ENCODE measurements at regions not wholly inside any gene's neighbourhood (a gene's known extent, or its start where the extent isn't known, plus 50 kb on each side); places are given as distances from the start of the nearest gene placed in this dataset.

DNA sequence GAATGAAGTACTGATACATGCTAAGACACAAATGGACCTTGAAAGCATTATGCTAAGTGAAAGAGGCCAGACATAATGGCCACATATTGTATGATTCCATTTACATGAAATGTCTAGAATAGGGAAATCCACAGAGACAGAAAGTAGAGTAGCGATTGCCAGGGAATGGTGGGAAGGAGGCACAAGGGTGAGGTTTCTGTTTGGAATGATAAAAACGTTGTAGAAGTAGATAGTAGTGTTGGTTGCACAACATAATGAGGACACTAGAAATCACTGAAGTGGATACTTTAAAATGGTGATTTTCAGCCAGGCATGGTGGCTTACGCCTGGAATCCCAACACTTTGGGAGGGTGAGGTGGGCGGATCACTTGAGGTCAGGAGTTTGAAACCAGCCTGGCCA is 97.6 kb upstream of the VANGL1 start:
- 60% methylated on average over 2 of the region's 4 CpGs for WGBS
- DNase-seq, result peak; percentile 68

DNA sequence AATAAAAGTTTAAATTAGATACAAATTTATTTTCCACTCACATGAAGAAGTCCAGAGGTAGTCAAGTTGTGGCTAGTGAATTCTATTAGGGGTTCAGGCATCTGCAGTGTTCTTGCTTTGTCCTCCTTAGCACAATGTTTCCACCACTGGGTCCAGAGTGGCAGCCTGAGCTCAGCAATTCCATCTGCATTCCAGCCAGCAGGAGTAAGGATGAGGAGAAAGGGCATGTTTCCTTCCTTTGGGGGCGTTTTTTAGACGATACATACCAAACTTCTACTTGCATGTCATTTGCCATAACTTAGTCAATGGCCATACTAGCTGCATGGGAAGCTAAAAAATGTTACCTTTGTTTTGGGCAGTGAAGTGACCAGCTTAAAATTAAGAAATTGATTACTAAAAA is 98.5 kb upstream of the VANGL1 start:
- no peaks in the 10 kb centered on the region for H3K79me1 ChIP-seq (replicated peaks; ENCODE audit: low read length, poor library complexity, severe bottlenecking)
- H2BK120ac ChIP-seq (ENCODE audit: low read depth, low read length), result no peak overlapping the region
- no peak overlapping the region for H3K27ac ChIP-seq (ENCODE audit: low read length, poor library complexity, severe bottlenecking)
- DNase-seq, result no peak
- no peak overlapping the region for H2BK5ac ChIP-seq (ENCODE audit: low read depth, low read length, poor library complexity, severe bottlenecking)
- H3K23ac ChIP-seq (ENCODE audit: low read length in 2 of 2), result no peak overlapping the region
- H3K9me3 ChIP-seq (ENCODE audit: control insufficient read depth, low read length), result no peaks in the 10 kb centered on the region
- no peak overlapping the region for H3K9ac ChIP-seq (ENCODE audit: low read length)
- H4K91ac ChIP-seq (ENCODE audit: low read length), result no peak overlapping the region
- H3K18ac ChIP-seq (ENCODE audit: low read depth in 1 of 2, low read length in 2 of 2), result no peak overlapping the region
- no peak overlapping the region for H2AFZ ChIP-seq (ENCODE audit: low read depth, low read length)
- H4K8ac ChIP-seq (ENCODE audit: low read length), result no peak overlapping the region
- no peak overlapping the region for H2BK12ac ChIP-seq (ENCODE audit: low read length in 2 of 2)
- H3K4me2 ChIP-seq (ENCODE audit: low read length, poor library complexity, severe bottlenecking), result no peak overlapping the region
- H2AK5ac ChIP-seq (ENCODE audit: low read length, severe bottlenecking), result no peak overlapping the region
- H3K27me3 ChIP-seq (ENCODE audit: control insufficient read depth in 1 of 2, insufficient read depth in 1 of 2, low read length in 2 of 2), result no peaks in the 10 kb centered on the region
- no peaks in the 10 kb centered on the region for H3K36me3 ChIP-seq (ENCODE audit: control insufficient read depth in 1 of 2, insufficient read depth in 2 of 2, low read depth in 1 of 2, low read length in 2 of 2)
- H3K14ac ChIP-seq (ENCODE audit: low read length in 2 of 2), result no peak overlapping the region
- H3K4me3 ChIP-seq (ENCODE audit: insufficient read depth in 1 of 2, low read depth in 1 of 2, low read length in 2 of 2), result no peak overlapping the region
- H2BK15ac ChIP-seq (ENCODE audit: low read depth, poor library complexity, severe bottlenecking), result no peak overlapping the region
- peaks cover 10% of the 10 kb centered on the region for H3K4me1 ChIP-seq (ENCODE audit: control insufficient read depth, insufficient read depth, low read depth, low read length)
- no CpG with 5 or more reads among the region's 2 CpGs for WGBS
- no peak overlapping the region for H3K4ac ChIP-seq (ENCODE audit: low read depth in 1 of 2, low read length in 2 of 2)

More for the DNA sequence above, 97.6 kb upstream of the VANGL1 start:
- Histone ChIP-seq H2BK5ac (ENCODE audit: low read depth, low read length, poor library complexity, severe bottlenecking) (no peak overlapping the region), H3K27me3 (ENCODE audit: control insufficient read depth in 1 of 2, insufficient read depth in 1 of 2, low read length in 2 of 2) (no peaks in the 10 kb centered on the region), H4K8ac (ENCODE audit: low read length) (no peak overlapping the region), H3K79me1 (replicated peaks; ENCODE audit: low read length, poor library complexity, severe bottlenecking) (no peaks in the 10 kb centered on the region), H3K9me3 (ENCODE audit: control insufficient read depth, low read length) (no peaks in the 10 kb centered on the region), H3K27ac (ENCODE audit: low read length, poor library complexity, severe bottlenecking) (no peak overlapping the region), H3K9ac (ENCODE audit: low read length) (no peak overlapping the region), H4K91ac (ENCODE audit: low read length) (no peak overlapping the region), H2AFZ (ENCODE audit: low read depth, low read length) (no peak overlapping the region), H3K23ac (ENCODE audit: low read length in 2 of 2) (no peak overlapping the region), H2BK15ac (ENCODE audit: low read depth, poor library complexity, severe bottlenecking) (no peak overlapping the region), H3K36me3 (ENCODE audit: control insufficient read depth in 1 of 2, insufficient read depth in 2 of 2, low read depth in 1 of 2, low read length in 2 of 2) (no peaks in the 10 kb centered on the region), H3K4me2 (ENCODE audit: low read length, poor library complexity, severe bottlenecking) (no peak overlapping the region), H3K14ac (ENCODE audit: low read length in 2 of 2) (no peak overlapping the region), H3K4me1 (ENCODE audit: control insufficient read depth, insufficient read depth, low read depth, low read length) (peaks cover 10% of the 10 kb centered on the region), H2BK120ac (ENCODE audit: low read depth, low read length) (no peak overlapping the region), H2BK12ac (ENCODE audit: low read length in 2 of 2) (no peak overlapping the region), H3K18ac (ENCODE audit: low read depth in 1 of 2, low read length in 2 of 2) (no peak overlapping the region), H3K4ac (ENCODE audit: low read depth in 1 of 2, low read length in 2 of 2) (no peak overlapping the region), H3K4me3 (ENCODE audit: insufficient read depth in 1 of 2, low read depth in 1 of 2, low read length in 2 of 2) (no peak overlapping the region), H2AK5ac (ENCODE audit: low read length, severe bottlenecking) (no peak overlapping the region)

DNA sequence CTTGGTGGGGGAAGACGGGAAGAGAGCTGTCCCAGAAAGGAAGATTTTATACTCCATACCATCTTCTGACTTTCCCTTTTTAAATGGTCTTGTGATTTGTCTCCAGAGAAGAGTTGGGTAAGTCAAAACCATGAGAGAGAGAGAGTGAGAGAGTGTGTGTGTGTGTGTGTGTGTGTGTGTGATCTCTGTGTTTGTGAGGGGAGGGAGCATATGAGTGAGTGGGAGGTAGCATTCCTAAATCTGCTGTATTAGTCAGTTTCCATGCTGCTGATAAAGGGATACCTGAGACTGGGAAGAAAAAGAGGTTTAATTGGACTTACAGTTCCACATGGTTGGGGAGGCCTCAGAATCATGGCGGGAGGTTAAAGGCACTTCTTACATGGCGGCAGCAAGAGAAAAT is 102.0 kb upstream of the VANGL1 start:
- no peak for DNase-seq
- no peak overlapping the region for H2BK15ac ChIP-seq (ENCODE audit: low read depth, poor library complexity, severe bottlenecking)
- no peak overlapping the region for H4K91ac ChIP-seq (ENCODE audit: low read length)
- no peaks in the 10 kb centered on the region for H3K79me1 ChIP-seq (replicated peaks; ENCODE audit: low read length, poor library complexity, severe bottlenecking)
- H3K14ac ChIP-seq (ENCODE audit: low read length in 2 of 2), result no peak overlapping the region
- no peak overlapping the region for H2BK120ac ChIP-seq (ENCODE audit: low read depth, low read length)
- H2BK5ac ChIP-seq (ENCODE audit: low read depth, low read length, poor library complexity, severe bottlenecking), result no peak overlapping the region
- H3K4me1 ChIP-seq (ENCODE audit: control insufficient read depth, insufficient read depth, low read depth, low read length), result peaks cover 2% of the 10 kb centered on the region
- no peak overlapping the region for H2AK5ac ChIP-seq (ENCODE audit: low read length, severe bottlenecking)
- H4K8ac ChIP-seq (ENCODE audit: low read length), result no peak overlapping the region
- H3K4me2 ChIP-seq (ENCODE audit: low read length, poor library complexity, severe bottlenecking), result no peak overlapping the region
- H3K9me3 ChIP-seq (ENCODE audit: control insufficient read depth, low read length), result no peaks in the 10 kb centered on the region
- H3K36me3 ChIP-seq (ENCODE audit: control insufficient read depth in 1 of 2, insufficient read depth in 2 of 2, low read depth in 1 of 2, low read length in 2 of 2), result no peaks in the 10 kb centered on the region
- H2BK12ac ChIP-seq (ENCODE audit: low read length in 2 of 2), result no peak overlapping the region
- H3K23ac ChIP-seq (ENCODE audit: low read length in 2 of 2), result no peak overlapping the region
- H3K4me3 ChIP-seq (ENCODE audit: insufficient read depth in 1 of 2, low read depth in 1 of 2, low read length in 2 of 2), result peak overlapping the region in 1 of 2 experiments; percentile 21
- H3K27me3 ChIP-seq (ENCODE audit: control insufficient read depth in 1 of 2, insufficient read depth in 1 of 2, low read length in 2 of 2), result no peaks in the 10 kb centered on the region
- no peak overlapping the region for H3K27ac ChIP-seq (ENCODE audit: low read length, poor library complexity, severe bottlenecking)
- no peak overlapping the region for H3K18ac ChIP-seq (ENCODE audit: low read depth in 1 of 2, low read length in 2 of 2)
- WGBS, result 100% methylated on average over 1 of the region's 3 CpGs
- peak overlapping the region; percentile 83 for H3K9ac ChIP-seq (ENCODE audit: low read length)
- H2AFZ ChIP-seq (ENCODE audit: low read depth, low read length), result no peak overlapping the region
- no peak overlapping the region for H3K4ac ChIP-seq (ENCODE audit: low read depth in 1 of 2, low read length in 2 of 2)

DNA sequence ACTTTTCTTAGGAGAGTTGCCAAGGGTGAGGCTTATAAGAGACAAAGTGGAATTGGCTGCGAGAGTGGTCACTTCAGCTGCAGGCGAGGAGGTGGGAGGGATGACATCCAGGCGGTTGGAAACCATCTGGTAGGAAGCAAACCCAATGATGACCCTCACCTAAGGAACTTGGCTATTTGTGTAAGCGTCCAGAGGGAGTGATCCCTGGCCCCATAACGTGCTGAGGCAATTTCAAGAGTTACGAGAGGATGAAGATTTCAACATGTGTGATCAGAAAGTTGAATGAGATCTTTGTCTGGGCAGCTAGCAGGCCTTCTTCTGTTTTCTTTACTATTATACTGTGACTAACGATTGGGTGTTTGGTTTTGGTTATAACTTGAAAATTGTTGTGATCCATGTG is 102.7 kb upstream of the VANGL1 start:
- Histone ChIP-seq H3K18ac (ENCODE audit: low read depth in 1 of 2, low read length in 2 of 2) (no peak overlapping the region), H2BK5ac (ENCODE audit: low read depth, low read length, poor library complexity, severe bottlenecking) (no peak overlapping the region), H3K36me3 (ENCODE audit: control insufficient read depth in 1 of 2, insufficient read depth in 2 of 2, low read depth in 1 of 2, low read length in 2 of 2) (no peaks in the 10 kb centered on the region), H3K23ac (ENCODE audit: low read length in 2 of 2) (no peak overlapping the region), H2BK12ac (ENCODE audit: low read length in 2 of 2) (no peak overlapping the region), H3K9me3 (ENCODE audit: control insufficient read depth, low read length) (no peaks in the 10 kb centered on the region), H2AK5ac (ENCODE audit: low read length, severe bottlenecking) (no peak overlapping the region), H3K4me3 (ENCODE audit: insufficient read depth in 1 of 2, low read depth in 1 of 2, low read length in 2 of 2) (no peak overlapping the region), H3K4me1 (ENCODE audit: control insufficient read depth, insufficient read depth, low read depth, low read length) (peaks cover 6% of the 10 kb centered on the region), H3K14ac (ENCODE audit: low read length in 2 of 2) (no peak overlapping the region), H2BK120ac (ENCODE audit: low read depth, low read length) (no peak overlapping the region), H4K91ac (ENCODE audit: low read length) (no peak overlapping the region), H2BK15ac (ENCODE audit: low read depth, poor library complexity, severe bottlenecking) (no peak overlapping the region), H3K4ac (ENCODE audit: low read depth in 1 of 2, low read length in 2 of 2) (no peak overlapping the region), H3K27me3 (ENCODE audit: control insufficient read depth in 1 of 2, insufficient read depth in 1 of 2, low read length in 2 of 2) (no peaks in the 10 kb centered on the region), H3K9ac (ENCODE audit: low read length) (peak overlapping the region; percentile 83), H3K27ac (ENCODE audit: low read length, poor library complexity, severe bottlenecking) (no peak overlapping the region), H3K79me1 (replicated peaks; ENCODE audit: low read length, poor library complexity, severe bottlenecking) (no peaks in the 10 kb centered on the region), H4K8ac (ENCODE audit: low read length) (no peak overlapping the region), H3K4me2 (ENCODE audit: low read length, poor library complexity, severe bottlenecking) (no peak overlapping the region), H2AFZ (ENCODE audit: low read depth, low read length) (no peak overlapping the region)
- WGBS, result 81% methylated on average over 7 of the region's 7 CpGs
- no peak for DNase-seq

All from mesenchymal stem cell (in vitro differentiated cells and primary cell).